Ishikawa (cell line): ENCODE measurements at regions not wholly inside any gene's neighbourhood (a gene's known extent, or its start where the extent isn't known, plus 50 kb on each side); places are given as distances from the start of the nearest gene placed in this dataset.

Experiments
- RAD21 ChIP-seq: IDR thresholded peaks from 2 replicates; pipeline ENCODE4 v1.6.1; 2012; ENCODE audit warnings: low read depth
- TEAD4 ChIP-seq: IDR thresholded peaks from 2 replicates; pipeline ENCODE4 v1.6.1; 2012
- ZBTB7A ChIP-seq: IDR thresholded peaks from 2 replicates; pipeline ENCODE4 v1.6.1; 2012; ENCODE audit warnings: low read depth

- TF ChIP-seq RAD21, result no peak
- no peak for TF ChIP-seq TEAD4
- TF ChIP-seq ZBTB7A, result no peak
Measured at GRCh38 chr9:87401681-87402080, 96.0 kb upstream of the DAPK1 start.
